ENCODE measurements at regions not wholly inside any gene's neighbourhood (a gene's known extent, or its start where the extent isn't known, plus 50 kb on each side); places are given as distances from the start of the nearest gene placed in this dataset.

DNA sequence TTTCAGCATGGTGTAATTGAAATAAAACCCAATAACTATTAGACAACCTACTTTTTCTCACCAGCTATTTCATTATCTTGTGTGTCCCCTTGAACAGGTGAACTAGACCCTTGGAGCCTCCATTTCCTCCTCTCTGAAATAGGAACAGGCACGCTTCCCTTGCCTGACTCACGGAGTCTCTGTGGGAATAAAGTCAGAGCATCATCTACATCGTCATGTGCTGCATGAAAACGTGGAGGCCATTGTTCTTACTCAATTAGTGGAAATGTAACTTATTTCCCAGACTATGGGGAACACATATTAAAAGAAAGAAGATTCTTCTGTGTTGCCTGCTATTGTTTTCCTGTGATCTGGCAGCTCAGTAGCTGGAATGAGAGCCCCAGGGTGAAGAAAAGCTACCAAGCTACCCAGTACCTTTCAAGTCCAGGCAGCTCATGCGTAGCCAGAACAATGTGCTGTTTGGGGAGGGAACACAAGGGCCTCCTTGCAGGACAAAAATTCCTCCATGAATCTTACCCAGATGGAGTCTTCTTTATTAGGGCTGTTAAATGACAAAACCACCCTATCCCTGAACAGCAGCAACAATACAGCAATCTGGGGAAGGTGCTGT lies 59.8 kb downstream of the SOX11 start:
- no peak for DNase-seq (ENCODE audit: low read depth)

DNA sequence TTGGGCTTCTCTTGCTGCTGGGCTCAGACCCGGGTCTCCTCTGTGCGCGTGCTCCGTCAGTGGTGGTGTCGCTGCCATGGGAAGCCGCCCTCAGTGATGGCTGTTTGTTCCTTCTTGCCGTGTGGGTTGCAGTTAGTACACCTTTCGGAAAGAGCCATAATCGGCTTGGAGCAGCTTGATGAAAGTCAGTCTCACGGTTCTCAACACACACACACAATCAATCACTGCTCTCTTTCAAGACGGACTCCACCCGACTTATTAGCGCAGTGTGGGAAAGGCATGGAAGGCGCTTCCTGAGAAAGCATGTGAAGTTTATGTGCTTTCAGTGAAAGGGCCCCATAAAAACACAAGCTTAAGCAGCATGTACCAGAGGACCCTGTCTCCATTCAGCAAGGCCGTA lies 64.1 kb downstream of the SOX11 start:
- DNase-seq (ENCODE audit: low read depth) = no peak

DNA sequence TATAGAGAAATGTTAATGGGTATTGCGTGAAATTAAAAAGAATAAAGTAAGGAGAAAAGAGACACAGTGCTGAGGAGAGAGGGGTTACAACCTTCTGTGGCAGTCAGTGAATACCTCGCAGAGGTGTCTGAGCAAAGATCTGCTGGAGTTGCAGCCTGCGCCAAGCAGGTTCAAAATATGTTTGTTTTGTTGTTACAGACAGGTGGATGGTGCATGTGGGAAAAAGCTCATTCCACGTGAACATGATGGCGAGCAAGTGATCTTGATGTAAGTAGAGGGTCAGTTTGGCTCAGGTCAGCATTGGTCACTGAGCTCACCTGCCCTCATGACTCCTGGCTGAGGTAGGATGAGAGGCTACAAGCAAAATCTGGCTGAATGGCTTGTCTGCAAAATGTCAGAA lies 66.2 kb downstream of the SOX11 start:
- DNase-seq (ENCODE audit: low read depth) = no peak

DNA sequence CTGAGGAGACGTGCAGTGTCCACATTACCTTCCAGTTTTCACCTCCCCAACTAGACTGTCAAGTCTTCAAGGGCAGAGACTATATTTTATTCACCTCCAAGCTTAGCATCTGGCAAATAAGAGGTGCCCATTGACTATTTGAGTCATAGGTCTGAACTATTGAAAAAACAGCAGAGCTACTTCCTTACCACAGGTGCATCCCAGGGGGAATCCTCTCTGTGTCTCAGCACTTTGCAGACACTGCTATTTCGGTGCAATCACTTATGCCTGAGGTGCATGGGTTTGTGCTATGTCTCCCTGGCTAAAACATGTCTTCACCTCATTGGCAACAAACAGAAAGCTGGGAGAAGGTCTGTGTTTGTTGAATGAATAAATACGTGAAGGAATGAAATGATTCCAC lies 67.8 kb downstream of the SOX11 start:
- no peak for DNase-seq (ENCODE audit: low read depth)

DNA sequence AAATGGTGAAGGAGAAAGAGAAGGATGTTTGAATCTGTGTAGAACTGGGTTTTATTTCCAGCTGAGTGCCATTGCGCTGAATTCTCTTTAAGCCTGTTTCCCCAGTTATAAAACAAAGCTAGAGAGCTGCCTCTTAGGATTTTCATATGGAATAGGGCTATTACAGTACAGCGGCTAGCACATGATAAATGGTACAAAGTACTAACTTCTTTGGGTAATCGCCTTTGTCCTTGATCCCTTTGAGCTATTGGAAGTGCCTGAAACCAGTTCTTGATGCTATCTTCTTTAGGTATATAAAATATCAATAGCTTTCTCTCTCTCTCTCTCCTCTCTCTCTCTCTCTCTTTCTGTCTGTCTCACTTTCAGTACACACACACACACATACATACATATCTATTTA lies 71.3 kb downstream of the SOX11 start:
- DNase-seq (ENCODE audit: low read depth) = no peak

DNA sequence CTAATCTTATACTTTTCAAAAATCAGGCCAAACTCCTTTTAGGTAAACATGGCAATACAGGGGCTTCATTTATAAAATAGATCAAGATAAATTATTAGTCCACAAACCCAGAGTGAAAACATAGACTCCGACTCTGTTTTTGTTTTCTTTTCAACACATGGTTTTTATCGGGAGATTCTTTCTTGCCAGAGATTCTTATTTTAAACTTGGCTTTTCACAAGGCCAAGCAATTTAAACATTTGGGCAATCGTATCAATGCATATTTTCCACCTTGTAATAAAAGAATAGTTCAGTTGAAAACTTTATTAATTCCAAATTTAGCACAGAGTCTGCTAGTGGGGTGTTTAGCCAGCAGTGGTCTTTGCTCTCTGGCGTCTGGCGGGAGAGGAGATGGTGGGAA lies 71.9 kb downstream of the SOX11 start:
- no peak for DNase-seq (ENCODE audit: low read depth)

DNA sequence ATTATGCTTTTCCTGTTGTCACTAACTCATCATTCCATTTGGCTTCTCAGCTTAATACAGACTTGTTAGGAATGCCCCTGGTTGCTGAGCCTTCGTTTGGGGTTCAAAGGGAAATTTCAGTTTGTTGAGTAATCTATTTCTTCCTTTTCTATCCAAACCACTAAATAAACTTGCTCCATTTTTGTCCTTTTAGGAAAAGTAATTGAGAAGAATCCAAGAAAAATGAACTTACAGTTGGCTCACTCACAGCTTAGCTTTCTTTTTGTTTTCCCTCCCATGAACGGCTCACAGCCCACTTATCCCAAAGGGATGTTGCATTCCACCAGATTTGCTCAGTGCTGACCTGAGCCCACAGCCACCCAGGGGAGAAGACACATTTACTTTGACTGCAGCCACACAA lies 73.9 kb downstream of the SOX11 start:
- DNase-seq (ENCODE audit: low read depth) = no peak

DNA sequence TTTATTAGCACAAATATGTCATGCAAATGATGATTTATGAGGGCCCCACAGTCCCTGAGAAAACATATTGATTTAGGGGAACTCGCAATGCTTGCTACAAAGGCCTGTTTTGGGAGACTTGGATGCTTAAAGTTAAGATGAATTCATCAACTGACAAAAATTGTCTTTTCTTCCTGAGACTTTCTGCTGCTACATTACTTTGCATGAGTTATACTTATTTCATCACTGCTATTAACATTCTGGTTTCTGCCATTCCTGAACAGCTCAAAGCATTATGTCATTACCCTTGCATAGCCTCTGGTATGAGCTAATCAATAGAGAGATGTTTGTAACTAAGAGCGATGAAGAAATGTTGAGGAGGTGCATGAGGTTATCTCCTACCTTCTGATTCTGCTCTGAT lies 74.4 kb downstream of the SOX11 start:
- no peak for DNase-seq (ENCODE audit: low read depth)

DNA sequence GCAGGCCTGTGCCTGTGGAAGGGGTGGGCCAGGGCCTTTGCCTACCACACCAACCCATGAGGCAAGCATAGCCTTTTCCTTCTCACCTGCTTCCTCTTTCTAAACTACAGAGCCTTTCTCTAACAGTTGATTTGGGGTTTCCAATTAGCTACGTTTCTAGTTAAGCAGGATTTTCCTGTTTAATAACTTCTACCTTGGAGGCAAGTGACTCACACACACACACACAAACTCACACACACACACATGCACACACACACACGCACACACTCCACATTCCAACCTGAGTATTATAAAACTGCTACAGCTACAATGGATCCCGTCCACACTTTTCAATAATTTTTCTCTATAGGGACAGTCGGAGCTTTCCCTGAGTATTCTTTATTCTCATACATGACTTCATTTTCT lies 84.9 kb downstream of the SOX11 start:
- no peak for DNase-seq (ENCODE audit: low read depth)

DNA sequence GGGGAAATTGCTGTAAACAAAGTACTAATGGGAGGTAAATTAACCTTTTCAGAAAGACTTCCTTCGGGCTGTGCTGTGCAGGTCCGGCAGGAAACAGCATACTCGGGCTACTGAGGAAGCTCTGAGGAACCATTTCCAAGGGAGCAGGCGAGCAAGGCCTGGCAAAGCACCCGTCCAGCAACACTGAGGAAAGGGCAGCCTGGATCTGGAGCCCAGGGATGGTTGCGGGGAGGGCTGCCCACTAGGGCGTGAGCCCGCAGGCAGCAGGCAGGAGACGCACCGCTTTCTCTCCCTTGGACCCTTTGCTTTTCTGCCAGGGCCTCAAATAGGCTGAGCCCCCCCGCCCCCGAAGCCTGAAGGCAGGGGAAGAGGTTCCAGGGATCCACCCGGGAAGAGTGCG lies 89.5 kb downstream of the SOX11 start:
- no peak for DNase-seq (ENCODE audit: low read depth)

DNA sequence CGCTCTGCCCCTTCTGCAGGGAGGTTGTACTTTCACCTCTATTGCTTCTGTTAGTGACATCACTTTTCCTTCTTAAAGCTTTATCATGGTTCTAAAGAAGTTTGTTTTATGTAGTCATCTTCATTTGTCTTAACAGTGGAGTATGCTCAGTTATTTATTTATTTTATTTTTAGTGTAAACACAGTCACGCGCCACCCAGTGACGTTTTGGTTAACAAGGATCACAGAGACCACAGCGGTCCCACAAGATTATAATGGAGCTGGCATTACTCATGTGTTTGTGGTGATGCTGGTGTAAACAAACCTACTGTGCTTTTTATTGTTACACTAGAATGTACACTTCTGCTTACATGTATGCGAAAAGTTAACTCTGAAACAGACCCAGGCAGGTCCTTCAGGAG lies 89.9 kb downstream of the SOX11 start:
- DNase-seq (ENCODE audit: low read depth) = no peak

DNA sequence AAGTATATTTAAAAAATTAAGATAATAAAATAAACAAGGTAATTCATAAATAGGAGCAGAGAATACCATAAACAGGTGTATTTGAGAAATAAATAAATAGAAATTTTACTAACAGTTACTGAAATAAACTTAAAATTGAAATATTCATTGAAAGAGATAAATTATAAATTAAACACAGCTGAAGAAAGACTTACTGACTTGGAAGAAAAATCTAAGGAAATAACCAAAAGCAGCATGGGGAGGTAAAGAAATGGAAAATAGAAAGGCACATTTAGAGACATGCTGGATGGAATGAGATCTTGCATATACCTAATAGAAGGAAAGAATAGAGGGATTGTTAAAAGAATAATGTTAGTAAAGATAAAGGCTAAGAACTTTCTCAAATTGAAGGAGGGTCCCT lies 96.3 kb downstream of the SOX11 start:
- no peak for DNase-seq (ENCODE audit: low read depth)

DNA sequence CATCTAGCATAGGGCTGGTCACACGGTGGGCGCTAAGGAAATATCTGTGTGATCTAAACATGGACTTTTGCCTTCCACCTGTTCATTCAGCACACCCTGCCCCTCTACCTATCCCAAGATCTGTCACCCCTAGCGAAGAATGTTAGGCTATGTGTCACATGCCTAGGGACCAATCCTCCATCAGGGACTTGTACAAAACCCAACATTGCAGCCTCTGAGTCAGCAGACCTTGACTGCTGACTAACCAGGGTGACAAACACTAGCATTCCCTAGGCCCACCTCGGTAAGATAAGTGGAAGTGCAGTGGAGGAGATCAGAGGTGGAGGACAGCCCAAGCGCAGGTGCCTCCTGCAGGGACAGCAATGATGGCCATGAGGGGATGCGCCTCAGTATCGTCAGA lies 99.2 kb downstream of the SOX11 start:
- no peak for DNase-seq (ENCODE audit: low read depth)

DNA sequence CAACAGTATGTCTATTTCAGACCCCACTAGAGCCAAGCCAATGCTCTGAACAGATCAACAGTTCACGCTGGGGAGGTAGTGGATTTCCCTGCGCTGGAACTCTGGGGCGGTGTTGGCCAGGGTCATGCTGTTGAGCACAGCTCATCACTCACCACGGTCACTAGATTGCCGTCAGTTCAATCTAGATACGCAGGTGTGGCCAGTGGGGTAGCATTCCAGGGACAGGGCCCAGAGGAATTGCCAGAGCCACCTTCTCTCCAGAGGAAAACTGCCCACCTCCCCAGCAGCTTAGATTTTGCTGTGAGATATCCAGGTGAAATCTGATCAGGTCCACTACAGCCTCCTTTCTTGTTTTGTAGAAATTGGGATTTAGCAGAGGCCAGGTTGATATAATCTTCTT lies 101.8 kb downstream of the SOX11 start:
- no peak for DNase-seq (ENCODE audit: low read depth)

DNA sequence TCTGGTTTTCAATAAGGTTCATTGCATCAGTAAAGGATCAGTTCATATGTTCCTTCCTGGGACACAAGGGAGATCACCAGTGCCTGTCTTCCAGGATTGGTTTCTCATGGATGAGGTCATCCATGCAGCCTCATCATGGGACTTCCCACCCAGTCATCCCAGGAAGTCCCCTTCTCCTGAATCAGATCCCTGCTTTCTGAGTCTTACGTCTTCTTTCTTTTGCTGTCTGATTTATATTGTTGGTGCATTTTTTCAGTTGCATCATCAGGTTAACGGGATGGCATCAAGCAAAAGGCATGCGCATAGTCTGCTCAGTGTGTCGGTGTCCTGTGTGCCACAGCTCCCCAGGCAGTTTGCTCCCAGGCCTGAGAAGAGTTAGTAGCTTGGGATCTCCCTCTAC lies 105.9 kb downstream of the SOX11 start:
- DNase-seq (ENCODE audit: low read depth) = no peak

DNA sequence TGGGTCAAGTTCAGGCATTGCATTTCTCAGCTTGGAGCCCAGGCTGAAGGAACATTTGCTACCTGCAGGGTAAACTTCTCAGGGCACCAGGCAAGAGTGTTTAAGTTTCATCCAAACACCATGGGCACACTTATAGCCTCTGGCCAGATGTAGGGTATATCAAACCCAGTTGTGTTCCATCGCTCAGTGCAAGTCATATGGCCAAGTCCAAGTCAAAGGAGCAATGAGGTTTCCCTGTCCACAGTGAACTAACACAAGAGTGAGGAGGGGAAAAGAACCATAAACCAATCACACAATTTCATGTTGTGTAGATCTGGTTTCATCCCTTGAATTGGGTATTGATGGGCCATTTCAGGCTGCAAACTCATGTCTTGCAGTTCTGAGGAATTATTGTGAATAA lies 107.2 kb downstream of the SOX11 start:
- DNase-seq (ENCODE audit: low read depth) = no peak

DNA sequence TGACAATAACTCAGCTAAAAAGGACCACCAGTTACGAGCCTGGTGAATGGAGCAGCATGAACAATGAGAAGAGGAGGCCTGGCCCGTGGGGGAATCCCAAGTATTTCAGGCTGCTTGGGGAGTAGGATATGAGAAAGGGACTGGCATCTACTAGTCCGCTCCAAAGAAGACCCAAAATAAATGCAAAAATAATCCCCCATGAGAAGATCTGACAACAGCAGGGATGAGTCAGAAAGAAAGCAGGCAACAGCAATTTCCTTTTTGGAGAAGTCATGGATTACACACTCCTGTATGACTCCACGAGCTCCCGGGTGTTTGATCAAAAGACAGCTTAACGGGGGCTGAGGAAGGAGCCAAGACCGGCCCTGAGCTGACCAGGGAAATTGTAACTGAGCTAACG lies 111.4 kb downstream of the SOX11 start:
- no peak for DNase-seq (ENCODE audit: low read depth)

DNA sequence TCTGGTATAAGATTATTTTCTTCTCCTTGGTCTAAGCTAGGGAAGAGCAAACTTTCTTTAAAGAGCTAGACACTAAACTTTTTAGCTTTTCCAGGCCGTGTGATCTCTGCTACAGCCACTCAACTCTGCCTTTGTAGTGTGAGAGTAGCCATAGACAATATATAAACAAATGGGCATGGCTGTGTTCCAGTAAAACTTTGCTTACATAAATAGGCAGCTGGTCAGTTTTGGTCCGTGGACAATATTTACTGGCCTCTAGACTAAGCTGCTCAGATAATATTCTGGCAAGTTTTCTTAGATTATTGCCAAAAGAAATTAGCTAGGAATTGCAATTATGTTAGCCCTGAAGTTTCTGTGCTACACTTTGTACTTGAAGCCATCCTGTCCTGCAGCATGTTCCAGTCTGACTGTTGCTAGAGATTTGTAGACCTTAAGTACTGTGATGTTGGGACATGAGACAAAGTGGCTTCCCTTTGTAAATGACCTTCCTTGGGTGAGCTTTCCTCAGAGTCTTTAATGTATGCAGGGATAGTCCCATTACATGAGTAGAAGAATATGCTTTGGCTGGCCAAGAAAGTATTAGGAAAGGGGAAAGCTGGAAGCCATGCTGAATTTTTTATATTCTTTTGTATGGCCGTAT lies 126.9 kb downstream of the SOX11 start:
- no peak for DNase-seq (ENCODE audit: low read depth)

DNA sequence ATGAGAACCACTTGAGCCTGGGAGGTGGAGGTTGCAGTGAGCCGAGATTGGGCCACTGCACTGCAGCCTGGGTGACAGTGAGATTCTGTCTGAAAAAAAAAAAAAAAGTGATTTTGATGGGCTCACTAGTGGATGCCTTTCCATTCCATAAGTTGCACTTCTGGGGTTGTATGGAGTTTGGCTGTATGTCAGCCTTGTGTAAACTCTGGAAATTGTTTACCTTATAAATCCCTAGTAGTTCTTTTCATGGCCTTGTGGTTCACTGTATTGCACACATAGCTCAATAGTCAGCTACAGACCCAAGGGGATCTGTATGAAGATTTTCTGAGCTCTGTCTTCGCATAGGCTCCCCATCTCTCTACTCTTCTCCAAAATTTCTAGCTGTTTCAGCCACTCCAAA lies 131.9 kb downstream of the SOX11 start:
- no peak for DNase-seq (ENCODE audit: low read depth)

DNA sequence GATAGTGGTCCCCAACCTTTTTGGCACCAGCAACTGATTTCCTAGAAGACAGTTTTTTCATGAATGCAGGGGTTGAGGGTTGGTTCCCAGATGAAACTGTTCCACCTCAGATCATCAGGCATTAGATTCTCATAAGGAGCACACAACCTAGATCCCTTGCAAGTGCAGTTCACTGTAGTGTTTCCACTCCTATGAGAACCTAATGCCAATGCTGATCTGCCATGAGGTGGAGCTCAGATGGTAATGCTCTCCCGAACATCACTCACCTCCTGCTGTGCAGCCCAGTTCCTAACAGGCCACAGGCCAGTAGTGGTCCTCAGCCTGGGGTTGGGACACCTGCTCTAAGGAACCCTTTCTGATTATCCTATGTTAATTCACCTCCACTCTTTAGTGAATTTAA lies 133.5 kb downstream of the SOX11 start:
- DNase-seq (ENCODE audit: low read depth) = no peak

DNA sequence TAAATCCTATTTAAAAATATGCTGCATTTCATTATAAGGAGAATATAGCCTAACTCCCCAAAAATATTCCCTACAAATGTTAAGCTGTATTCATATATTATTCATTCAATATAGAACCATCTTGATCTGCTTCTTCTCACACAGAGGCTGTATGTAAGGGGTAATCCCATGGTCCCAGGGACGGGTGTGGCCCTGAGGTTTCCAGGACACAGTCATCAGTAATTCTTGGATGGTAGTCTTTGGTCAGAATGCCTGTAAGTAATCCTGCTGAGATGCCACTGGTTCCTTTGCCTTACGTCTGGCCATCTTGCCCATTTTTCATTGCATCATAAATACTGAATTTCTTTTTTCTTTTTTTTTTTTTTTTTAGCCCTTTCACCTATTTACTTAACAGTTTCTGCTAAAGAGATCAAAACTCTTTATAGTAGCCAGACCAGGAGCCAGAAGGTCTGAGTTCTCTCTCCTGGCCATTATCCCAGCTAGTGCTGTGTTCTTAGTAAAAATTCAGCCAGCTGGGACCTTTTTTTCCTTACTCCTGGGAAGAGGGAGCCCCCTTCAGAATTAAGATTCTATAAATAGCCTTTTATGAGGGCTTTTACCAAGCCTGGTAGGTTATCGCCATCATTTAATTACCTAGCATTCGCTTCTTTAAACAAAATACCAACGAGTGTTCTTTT lies 134.9 kb downstream of the SOX11 start:
- DNase-seq (ENCODE audit: low read depth) = no peak

DNA sequence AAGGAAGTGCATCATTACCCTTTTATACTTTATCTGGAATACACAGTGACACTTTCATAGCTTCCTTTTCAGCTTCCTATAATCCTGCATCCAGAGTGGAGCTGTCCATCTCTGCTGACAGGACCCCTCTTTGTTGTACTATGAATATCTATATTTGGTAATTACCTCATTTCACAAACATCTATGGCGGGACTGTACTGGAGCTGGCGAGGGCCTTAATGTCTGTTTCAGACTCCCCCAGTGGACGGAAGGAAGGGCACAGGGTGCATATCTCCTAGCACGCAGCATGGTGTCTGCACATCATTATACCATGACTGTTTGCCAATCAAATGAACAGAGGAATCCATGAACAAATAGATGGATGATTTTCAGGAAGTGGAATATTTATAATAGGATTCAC lies 142.3 kb downstream of the SOX11 start:
- no peak for DNase-seq (ENCODE audit: low read depth)

DNA sequence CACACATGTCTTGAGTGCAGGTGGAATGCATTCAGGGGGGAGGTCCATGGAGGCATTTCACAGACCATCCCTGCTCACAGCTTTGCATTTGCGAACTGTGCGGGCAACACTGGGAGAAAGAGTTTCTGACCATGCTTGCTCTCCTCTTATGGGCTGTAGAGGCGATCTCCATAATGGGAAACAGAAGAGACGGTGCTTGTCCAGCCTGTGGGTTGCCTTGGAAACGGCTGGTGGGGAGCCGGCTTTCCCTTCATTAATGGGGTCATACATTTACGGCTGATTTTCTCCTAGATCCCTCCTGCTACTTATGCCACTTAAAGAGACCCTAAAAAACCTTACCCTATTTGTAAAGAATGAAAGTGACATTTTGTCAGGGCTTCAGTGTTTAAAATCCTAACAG lies 147.4 kb downstream of the SOX11 start:
- no peak for DNase-seq (ENCODE audit: low read depth)

DNA sequence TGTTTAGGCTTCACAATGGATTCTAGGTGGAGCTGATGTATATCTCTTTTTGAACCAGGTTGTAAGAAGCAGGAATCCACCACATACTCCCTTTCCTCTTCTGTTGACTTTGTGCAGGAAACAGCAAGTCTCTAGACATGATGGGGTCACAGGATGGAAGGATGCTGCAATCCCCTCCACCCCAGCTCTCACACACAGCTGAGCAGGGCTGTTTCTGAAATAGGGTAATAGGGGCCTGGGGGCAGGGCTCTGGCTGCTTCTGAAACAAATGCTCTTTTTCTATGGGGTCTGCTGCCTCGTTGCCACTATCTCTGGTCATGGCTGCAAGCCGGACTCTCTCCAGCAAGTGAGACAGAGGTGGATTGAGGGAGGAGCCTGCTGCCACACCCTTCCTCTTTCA lies 148.9 kb downstream of the SOX11 start:
- no peak for DNase-seq (ENCODE audit: low read depth)

Data from activated T-helper 1 cell treated with Interleukin-2 at 50 U/mL for 16 hours (primary cell).